Cardiac muscle cell (in vitro differentiated cells and primary cell): ENCODE measurements at regions not wholly inside any gene's neighbourhood (a gene's known extent, or its start where the extent isn't known, plus 50 kb on each side); places are given as distances from the start of the nearest gene placed in this dataset.

Experiments
- DNase-seq, 2 donors: peaks; one replicate each; pipeline versions ENCODE4 v3.0.0 to v3.0.0-alpha.2; 2010 to 2017; ENCODE audit warnings: low read depth in 1 of 2, low spot score in 1 of 2
- H3K27ac ChIP-seq: fragments of 200-600 bp; sonication (generic); 2 replicates; pipeline ENCODE4 v1.5.1; 2016
- H3K27me3 ChIP-seq: fragments of 200-600 bp; sonication (generic); 2 replicates; pipeline ENCODE4 v1.6.0; 2016; ENCODE audit warnings: control low read depth
- H3K36me3 ChIP-seq: fragments of 200-600 bp; sonication (generic); 2 replicates; pipeline ENCODE4 v1.5.1; 2016; ENCODE audit warnings: control low read depth
- H3K4me1 ChIP-seq: fragments of 200-600 bp; sonication (generic); 2 replicates; pipeline ENCODE4 v1.8.1; 2017; ENCODE audit warnings: low read depth, mild to moderate bottlenecking, mixed run types
- H3K4me3 ChIP-seq: fragments of 200-600 bp; sonication (generic); 2 replicates; pipeline ENCODE4 v1.5.1; 2016; ENCODE audit warnings: mild to moderate bottlenecking
- H3K9me3 ChIP-seq: fragments of 200-600 bp; sonication (generic); 2 replicates; pipeline ENCODE4 v1.5.1; 2017; ENCODE audit warnings: low read depth, mild to moderate bottlenecking, control low read depth
- TF ChIP-seq, protein P1 (sequence below): IDR thresholded peaks from 2 replicates; pipeline ENCODE4 v1.5.1; 2012; ENCODE audit warnings: low read depth, mild to moderate bottlenecking, low read length

DNA sequence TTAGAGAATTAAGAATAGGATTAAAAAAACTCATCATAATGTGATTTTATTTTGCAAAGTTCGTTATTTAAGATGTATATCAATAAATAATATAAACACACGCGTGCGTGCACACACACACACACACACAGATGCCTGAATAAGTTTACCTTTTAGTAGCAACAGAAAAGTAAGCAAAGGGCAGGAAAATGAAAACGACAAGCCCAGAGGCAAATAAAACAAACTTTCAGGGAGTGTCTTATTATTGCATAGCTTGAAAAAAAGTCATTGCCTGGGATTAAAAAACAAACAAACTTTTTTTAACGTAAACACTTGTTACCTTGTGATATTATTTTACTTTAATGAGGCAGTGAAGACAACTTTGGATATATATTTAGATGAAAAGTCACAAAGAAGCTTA is 226.4 kb downstream of the BAMBI start:
- Histone ChIP-seq H3K36me3 (no peaks in the 10 kb centered on the region), H3K4me3 (no peak overlapping the region), H3K27ac (no peak overlapping the region), H3K9me3 (no peaks in the 10 kb centered on the region), H3K4me1 (no peaks in the 10 kb centered on the region), H3K27me3 (no peaks in the 10 kb centered on the region)
- TF ChIP-seq, protein P1, sequence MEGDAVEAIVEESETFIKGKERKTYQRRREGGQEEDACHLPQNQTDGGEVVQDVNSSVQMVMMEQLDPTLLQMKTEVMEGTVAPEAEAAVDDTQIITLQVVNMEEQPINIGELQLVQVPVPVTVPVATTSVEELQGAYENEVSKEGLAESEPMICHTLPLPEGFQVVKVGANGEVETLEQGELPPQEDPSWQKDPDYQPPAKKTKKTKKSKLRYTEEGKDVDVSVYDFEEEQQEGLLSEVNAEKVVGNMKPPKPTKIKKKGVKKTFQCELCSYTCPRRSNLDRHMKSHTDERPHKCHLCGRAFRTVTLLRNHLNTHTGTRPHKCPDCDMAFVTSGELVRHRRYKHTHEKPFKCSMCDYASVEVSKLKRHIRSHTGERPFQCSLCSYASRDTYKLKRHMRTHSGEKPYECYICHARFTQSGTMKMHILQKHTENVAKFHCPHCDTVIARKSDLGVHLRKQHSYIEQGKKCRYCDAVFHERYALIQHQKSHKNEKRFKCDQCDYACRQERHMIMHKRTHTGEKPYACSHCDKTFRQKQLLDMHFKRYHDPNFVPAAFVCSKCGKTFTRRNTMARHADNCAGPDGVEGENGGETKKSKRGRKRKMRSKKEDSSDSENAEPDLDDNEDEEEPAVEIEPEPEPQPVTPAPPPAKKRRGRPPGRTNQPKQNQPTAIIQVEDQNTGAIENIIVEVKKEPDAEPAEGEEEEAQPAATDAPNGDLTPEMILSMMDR: no peak
- DNase-seq: no peak

DNA sequence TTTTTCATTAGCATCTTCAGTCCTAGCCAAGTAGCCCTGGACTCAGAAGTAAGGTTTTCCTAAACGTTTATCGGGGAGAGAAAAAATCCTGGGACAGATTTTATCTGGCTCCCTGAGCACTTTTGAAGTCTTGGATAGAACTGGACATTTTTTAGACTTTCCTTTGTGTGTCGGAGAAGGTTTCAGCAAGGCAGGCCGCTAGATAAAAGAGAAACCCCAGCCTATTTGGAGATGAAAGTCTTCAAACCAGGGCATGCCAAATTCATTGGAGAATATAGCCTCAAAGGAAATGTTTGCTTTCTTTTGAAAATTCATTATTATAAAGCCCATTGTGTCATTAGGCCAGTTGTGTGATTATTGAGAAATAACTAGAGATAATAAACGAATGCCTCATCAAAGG is 228.1 kb downstream of the BAMBI start:
- Histone ChIP-seq H3K4me3 (no peak overlapping the region), H3K27me3 (no peaks in the 10 kb centered on the region), H3K4me1 (no peaks in the 10 kb centered on the region), H3K36me3 (no peaks in the 10 kb centered on the region), H3K27ac (no peak overlapping the region), H3K9me3 (no peaks in the 10 kb centered on the region)
- DNase-seq: no peak
- TF ChIP-seq, protein P1: no peak

DNA sequence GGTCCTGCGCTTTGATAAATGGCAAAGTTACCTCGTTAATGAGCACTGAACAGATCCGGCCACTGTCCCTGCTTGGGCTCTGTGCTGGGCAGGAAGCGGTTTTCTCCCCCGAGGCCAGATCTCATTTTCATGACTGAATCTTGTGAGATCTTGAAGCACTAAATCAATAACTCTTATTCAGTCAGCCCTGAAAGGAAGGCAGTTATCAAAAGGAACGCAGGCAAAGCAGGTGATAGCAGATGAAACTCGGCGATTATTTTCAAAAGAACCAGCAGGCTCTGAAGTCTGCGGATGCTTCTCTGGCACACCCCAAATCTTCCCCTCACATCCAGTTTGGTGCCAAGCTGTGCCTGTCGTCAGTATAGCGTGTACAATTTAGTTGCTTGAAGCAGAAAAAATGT is 228.7 kb downstream of the BAMBI start:
- Histone ChIP-seq H3K36me3 (no peaks in the 10 kb centered on the region), H3K4me1 (no peaks in the 10 kb centered on the region), H3K9me3 (no peaks in the 10 kb centered on the region), H3K27ac (no peak overlapping the region), H3K4me3 (no peak overlapping the region), H3K27me3 (no peaks in the 10 kb centered on the region)
- no peak for DNase-seq
- TF ChIP-seq, protein P1: no peak

DNA sequence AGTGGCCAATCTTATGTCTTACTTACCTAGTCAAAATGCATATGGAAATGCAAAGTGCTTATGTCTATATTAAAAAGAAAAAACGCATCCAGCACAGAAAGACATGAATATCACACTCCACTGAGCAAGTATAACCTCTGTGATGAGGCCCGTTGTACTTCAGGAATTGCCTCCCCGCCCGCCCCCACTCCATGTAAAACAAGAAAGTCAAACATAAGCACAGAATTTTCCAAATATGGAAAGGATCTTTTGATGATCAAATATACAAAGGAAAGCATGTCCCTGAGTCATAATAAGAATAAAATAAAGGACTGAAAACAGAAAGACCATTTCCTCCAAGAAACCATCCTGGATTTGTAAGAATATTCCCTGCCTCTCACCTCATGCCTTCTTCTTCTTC is 229.1 kb downstream of the BAMBI start:
- H3K27ac ChIP-seq: no peak overlapping the region
- H3K36me3 ChIP-seq: no peaks in the 10 kb centered on the region
- no peak for DNase-seq
- no peak overlapping the region for H3K4me3 ChIP-seq
- TF ChIP-seq, protein P1: no peak
- no peaks in the 10 kb centered on the region for H3K9me3 ChIP-seq
- no peaks in the 10 kb centered on the region for H3K27me3 ChIP-seq
- no peaks in the 10 kb centered on the region for H3K4me1 ChIP-seq

DNA sequence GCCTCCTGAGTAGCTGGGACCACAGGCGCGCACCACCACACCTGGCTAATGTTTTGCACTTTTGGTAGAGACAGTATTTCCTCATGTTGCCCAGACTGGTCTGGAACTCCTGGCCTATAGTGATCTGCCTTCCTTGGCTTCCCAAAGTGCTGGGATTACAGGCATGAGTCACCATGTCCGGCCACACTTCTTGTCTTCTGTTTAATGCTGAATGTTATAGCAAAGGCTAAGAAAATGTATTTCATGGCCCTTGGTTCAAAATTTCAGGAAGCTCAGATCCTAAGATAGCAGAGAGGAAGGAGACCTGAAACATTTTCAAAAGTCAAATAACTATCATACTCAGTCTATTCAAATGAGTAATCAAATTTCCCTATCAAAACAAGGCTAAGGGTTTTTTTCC is 229.6 kb downstream of the BAMBI start:
- Histone ChIP-seq H3K27ac (no peak overlapping the region), H3K36me3 (no peaks in the 10 kb centered on the region), H3K4me3 (no peak overlapping the region), H3K9me3 (no peaks in the 10 kb centered on the region), H3K27me3 (no peaks in the 10 kb centered on the region), H3K4me1 (no peaks in the 10 kb centered on the region)
- TF ChIP-seq, protein P1: no peak
- peak in 1 of 2 donors; percentile 53 for DNase-seq

DNA sequence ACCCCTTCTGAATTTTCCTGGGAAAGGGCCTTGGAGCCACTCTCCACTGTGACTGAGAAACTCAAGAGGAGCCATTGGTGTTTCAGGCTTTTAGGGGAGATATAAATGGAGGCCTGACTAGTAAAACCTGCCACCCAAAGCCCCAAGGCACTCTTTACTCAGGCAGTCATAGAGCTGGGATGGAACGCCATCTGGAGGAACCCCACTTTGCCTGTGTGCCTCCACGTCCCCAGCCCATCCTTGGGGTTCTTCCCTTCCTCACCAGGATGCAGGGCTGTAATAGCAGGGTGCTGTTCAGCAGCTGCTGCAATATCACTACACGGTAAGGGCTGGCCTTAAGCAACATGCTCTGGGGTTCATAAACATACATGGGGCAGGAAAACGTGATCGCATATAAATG is 232.6 kb downstream of the BAMBI start:
- TF ChIP-seq, protein P1: no peak
- no peak for DNase-seq
- H3K27me3 ChIP-seq: no peaks in the 10 kb centered on the region

More for the DNA sequence above, 232.6 kb downstream of the BAMBI start:
- H3K27ac ChIP-seq: no peak overlapping the region
- no peaks in the 10 kb centered on the region for H3K36me3 ChIP-seq
- H3K9me3 ChIP-seq: no peaks in the 10 kb centered on the region
- H3K4me1 ChIP-seq: no peaks in the 10 kb centered on the region
- no peak overlapping the region for H3K4me3 ChIP-seq
